ENCODE measurements at regions not wholly inside any gene's neighbourhood (a gene's known extent, or its start where the extent isn't known, plus 50 kb on each side); places are given as distances from the start of the nearest gene placed in this dataset.

- Mint-ChIP-seq H3K9me3 (peaks cover 15% of the 10 kb centered on the region), H3K27ac (no peak overlapping the region), H3K4me3 (ENCODE audit: low read depth) (no peak overlapping the region), H3K36me3 (ENCODE audit: low read depth) (no peaks in the 10 kb centered on the region), H3K27me3 (ENCODE audit: low read depth) (no peaks in the 10 kb centered on the region), H3K4me1 (ENCODE audit: low read depth) (no peaks in the 10 kb centered on the region)
- no peak for DNase-seq (ENCODE audit: low spot score)
- intact Hi-C loops (cut with micrococcal nuclease), result no loop called here
These were observed 2028.7 kb downstream of the NCAM2 start for GRCh38 chr21:23026878-23027277.

- no peaks in the 10 kb centered on the region for H3K27me3 Mint-ChIP-seq (ENCODE audit: low read depth)
- H3K27ac Mint-ChIP-seq, result no peak overlapping the region
- intact Hi-C loops (cut with micrococcal nuclease), result no loop called here
- no peaks in the 10 kb centered on the region for H3K36me3 Mint-ChIP-seq (ENCODE audit: low read depth)
- H3K4me3 Mint-ChIP-seq (ENCODE audit: low read depth), result no peak overlapping the region
- no peaks in the 10 kb centered on the region for H3K4me1 Mint-ChIP-seq (ENCODE audit: low read depth)
- no peaks in the 10 kb centered on the region for H3K9me3 Mint-ChIP-seq
- DNase-seq (ENCODE audit: low spot score), result no peak
These were observed 2041.6 kb downstream of the NCAM2 start for GRCh38 chr21:23039846-23040245.

- Mint-ChIP-seq H3K27ac (no peak overlapping the region), H3K36me3 (ENCODE audit: low read depth) (no peaks in the 10 kb centered on the region), H3K27me3 (ENCODE audit: low read depth) (no peaks in the 10 kb centered on the region), H3K4me3 (ENCODE audit: low read depth) (no peak overlapping the region), H3K4me1 (ENCODE audit: low read depth) (no peaks in the 10 kb centered on the region), H3K9me3 (peaks cover 4% of the 10 kb centered on the region)
- DNase-seq (ENCODE audit: low spot score), result no peak
- intact Hi-C loops (cut with micrococcal nuclease), result no loop called here
These were observed 2047.7 kb downstream of the NCAM2 start for GRCh38 chr21:23045955-23046354.

GRCh38 chr21:23067672-23068071 is 2069.5 kb downstream of the NCAM2 start:
- no peak for DNase-seq (ENCODE audit: low spot score)
- no peaks in the 10 kb centered on the region for H3K4me1 Mint-ChIP-seq (ENCODE audit: low read depth)
- no peaks in the 10 kb centered on the region for H3K27me3 Mint-ChIP-seq (ENCODE audit: low read depth)
- no peaks in the 10 kb centered on the region for H3K36me3 Mint-ChIP-seq (ENCODE audit: low read depth)
- no peak overlapping the region for H3K4me3 Mint-ChIP-seq (ENCODE audit: low read depth)
- no peak overlapping the region for H3K27ac Mint-ChIP-seq
- H3K9me3 Mint-ChIP-seq, result peaks cover 4% of the 10 kb centered on the region
- intact Hi-C loops (cut with micrococcal nuclease), result no loop called here

GRCh38 chr21:23083242-23083641 is 2085.0 kb downstream of the NCAM2 start:
- intact Hi-C loops (cut with micrococcal nuclease), result no loop called here
- Mint-ChIP-seq H3K36me3 (ENCODE audit: low read depth) (no peaks in the 10 kb centered on the region), H3K27ac (no peak overlapping the region), H3K9me3 (peaks cover 26% of the 10 kb centered on the region), H3K4me3 (ENCODE audit: low read depth) (no peak overlapping the region), H3K27me3 (ENCODE audit: low read depth) (no peaks in the 10 kb centered on the region), H3K4me1 (ENCODE audit: low read depth) (no peaks in the 10 kb centered on the region)
- DNase-seq (ENCODE audit: low spot score), result no peak

GRCh38 chr21:23093259-23093658 is 2095.1 kb downstream of the NCAM2 start:
- DNase-seq (ENCODE audit: low spot score), result no peak
- no peak overlapping the region for H3K4me3 Mint-ChIP-seq (ENCODE audit: low read depth)
- H3K4me1 Mint-ChIP-seq (ENCODE audit: low read depth), result no peaks in the 10 kb centered on the region
- H3K27ac Mint-ChIP-seq, result no peak overlapping the region
- intact Hi-C loops (cut with micrococcal nuclease), result no loop called here
- peaks cover 21% of the 10 kb centered on the region for H3K9me3 Mint-ChIP-seq
- H3K27me3 Mint-ChIP-seq (ENCODE audit: low read depth), result no peaks in the 10 kb centered on the region
- H3K36me3 Mint-ChIP-seq (ENCODE audit: low read depth), result no peaks in the 10 kb centered on the region

DNA sequence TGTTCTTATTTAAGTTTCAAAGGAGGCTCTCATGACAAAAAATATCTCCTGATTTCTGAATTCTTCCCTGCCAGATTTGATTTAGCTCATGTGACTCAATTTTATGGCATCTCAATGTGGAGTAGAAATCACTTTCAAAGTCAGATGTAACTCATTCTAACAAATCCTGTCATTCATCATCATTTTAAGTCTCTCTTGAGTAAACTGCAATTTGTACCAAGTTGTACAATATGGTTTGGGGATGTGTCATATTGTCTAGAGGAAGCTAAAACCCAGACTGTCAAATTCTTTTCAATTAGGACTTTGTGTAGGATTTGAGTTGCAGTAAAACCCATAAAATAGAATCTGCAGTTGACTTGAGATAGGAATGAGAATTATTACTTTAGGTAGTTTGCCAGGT is 2101.0 kb downstream of the NCAM2 start:
- Mint-ChIP-seq H3K27me3 (ENCODE audit: low read depth) (no peaks in the 10 kb centered on the region), H3K36me3 (ENCODE audit: low read depth) (no peaks in the 10 kb centered on the region), H3K4me3 (ENCODE audit: low read depth) (no peak overlapping the region), H3K27ac (no peak overlapping the region), H3K9me3 (peaks cover 23% of the 10 kb centered on the region), H3K4me1 (ENCODE audit: low read depth) (no peaks in the 10 kb centered on the region)
- DNase-seq (ENCODE audit: low spot score), result no peak
- intact Hi-C loops (cut with micrococcal nuclease), result no loop called here

GRCh38 chr21:23101111-23101510 is 2102.9 kb downstream of the NCAM2 start:
- H3K36me3 Mint-ChIP-seq (ENCODE audit: low read depth), result no peaks in the 10 kb centered on the region
- no peak overlapping the region for H3K27ac Mint-ChIP-seq
- intact Hi-C loops (cut with micrococcal nuclease), result no loop called here
- no peaks in the 10 kb centered on the region for H3K27me3 Mint-ChIP-seq (ENCODE audit: low read depth)
- peaks cover 23% of the 10 kb centered on the region for H3K9me3 Mint-ChIP-seq
- no peak for DNase-seq (ENCODE audit: low spot score)
- no peaks in the 10 kb centered on the region for H3K4me1 Mint-ChIP-seq (ENCODE audit: low read depth)
- H3K4me3 Mint-ChIP-seq (ENCODE audit: low read depth), result no peak overlapping the region

DNA sequence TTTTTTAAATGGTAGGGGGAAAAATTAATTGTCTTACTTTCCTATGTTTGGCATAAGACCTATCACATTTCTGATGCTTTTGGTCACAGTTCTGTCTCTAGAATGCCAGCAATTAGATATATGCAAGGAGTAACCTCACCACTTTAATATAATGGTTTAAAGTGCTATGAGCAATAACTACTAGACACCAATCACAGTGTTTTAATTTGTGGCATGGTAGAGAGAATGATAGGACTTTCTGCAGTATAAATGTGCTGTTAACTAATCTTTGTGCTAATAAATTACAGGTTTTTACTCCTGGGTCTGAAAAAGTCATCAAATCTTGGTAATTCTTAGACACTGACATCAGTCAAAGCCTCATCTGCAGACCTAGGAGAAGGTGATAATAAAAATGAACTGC is 2110.3 kb downstream of the NCAM2 start:
- no peaks in the 10 kb centered on the region for H3K36me3 Mint-ChIP-seq (ENCODE audit: low read depth)
- H3K4me1 Mint-ChIP-seq (ENCODE audit: low read depth), result no peaks in the 10 kb centered on the region
- H3K27me3 Mint-ChIP-seq (ENCODE audit: low read depth), result no peaks in the 10 kb centered on the region
- no peaks in the 10 kb centered on the region for H3K9me3 Mint-ChIP-seq
- DNase-seq (ENCODE audit: low spot score), result no peak
- H3K4me3 Mint-ChIP-seq (ENCODE audit: low read depth), result no peak overlapping the region
- no peak overlapping the region for H3K27ac Mint-ChIP-seq
- intact Hi-C loops (cut with micrococcal nuclease), result no loop called here

DNA sequence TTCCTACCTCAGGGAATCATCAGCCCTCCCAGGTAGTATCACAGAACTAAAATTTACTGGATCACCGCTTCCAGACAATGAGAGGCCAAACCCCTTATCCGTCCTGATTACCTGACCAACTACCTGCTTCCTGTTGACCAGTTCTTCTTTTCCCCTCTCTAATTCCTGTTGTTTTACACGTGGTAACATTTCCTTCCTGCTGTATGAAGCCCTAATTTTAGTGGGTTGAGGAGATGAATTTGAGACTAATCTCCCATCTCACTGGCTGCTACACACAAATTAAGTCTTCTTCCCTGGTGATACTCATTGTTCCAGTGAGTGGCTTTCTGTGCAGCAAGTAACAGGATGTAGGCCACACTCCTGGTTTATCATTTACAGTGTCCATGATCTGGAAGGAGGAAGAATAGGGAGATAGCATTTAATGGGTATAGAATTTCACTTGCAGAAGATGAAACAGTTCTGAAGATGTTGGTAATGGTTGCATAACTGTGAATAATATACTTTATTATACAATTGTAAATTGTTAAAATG is 2112.9 kb downstream of the NCAM2 start:
- Mint-ChIP-seq H3K27ac (no peak overlapping the region), H3K9me3 (peaks cover 6% of the 10 kb centered on the region), H3K27me3 (ENCODE audit: low read depth) (no peaks in the 10 kb centered on the region), H3K4me1 (ENCODE audit: low read depth) (no peaks in the 10 kb centered on the region), H3K36me3 (ENCODE audit: low read depth) (no peaks in the 10 kb centered on the region), H3K4me3 (ENCODE audit: low read depth) (no peak overlapping the region)
- no peak for DNase-seq (ENCODE audit: low spot score)
- intact Hi-C loops (cut with micrococcal nuclease), result no loop called here

DNA sequence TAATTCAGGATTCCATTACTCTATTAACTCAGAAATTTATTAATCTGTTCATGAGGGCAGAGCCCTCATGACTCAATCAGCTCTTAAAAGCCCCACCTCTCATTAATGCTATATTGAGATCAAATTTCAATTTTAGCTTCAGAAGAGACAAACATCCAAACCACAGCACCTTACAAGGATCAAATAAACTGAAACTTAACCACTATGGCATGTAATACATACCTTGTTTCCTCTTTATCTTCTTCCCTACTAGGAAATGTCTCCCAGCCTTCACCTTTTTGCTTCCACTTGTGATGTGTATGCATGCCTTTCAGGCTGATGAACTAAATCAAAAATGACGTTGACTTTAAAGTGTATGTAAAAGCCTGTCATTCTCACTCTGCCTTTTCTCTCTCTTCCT is 2121.3 kb downstream of the NCAM2 start:
- Mint-ChIP-seq H3K9me3 (peaks cover 9% of the 10 kb centered on the region), H3K4me3 (ENCODE audit: low read depth) (no peak overlapping the region), H3K4me1 (ENCODE audit: low read depth) (no peaks in the 10 kb centered on the region), H3K27me3 (ENCODE audit: low read depth) (no peaks in the 10 kb centered on the region), H3K36me3 (ENCODE audit: low read depth) (no peaks in the 10 kb centered on the region), H3K27ac (no peak overlapping the region)
- intact Hi-C loops (cut with micrococcal nuclease), result no loop called here
- no peak for DNase-seq (ENCODE audit: low spot score)

GRCh38 chr21:23127973-23128372 is 2129.8 kb downstream of the NCAM2 start:
- Mint-ChIP-seq H3K36me3 (ENCODE audit: low read depth) (no peaks in the 10 kb centered on the region), H3K27ac (no peak overlapping the region), H3K4me3 (ENCODE audit: low read depth) (no peak overlapping the region), H3K4me1 (ENCODE audit: low read depth) (no peaks in the 10 kb centered on the region), H3K27me3 (ENCODE audit: low read depth) (no peaks in the 10 kb centered on the region), H3K9me3 (peaks cover 6% of the 10 kb centered on the region)
- no peak for DNase-seq (ENCODE audit: low spot score)
- intact Hi-C loops (cut with micrococcal nuclease), result no loop called here

GRCh38 chr21:23130308-23130707 is 2132.1 kb downstream of the NCAM2 start:
- Mint-ChIP-seq H3K9me3 (peaks cover 6% of the 10 kb centered on the region), H3K27ac (no peak overlapping the region), H3K36me3 (ENCODE audit: low read depth) (no peaks in the 10 kb centered on the region), H3K4me3 (ENCODE audit: low read depth) (no peak overlapping the region), H3K27me3 (ENCODE audit: low read depth) (no peaks in the 10 kb centered on the region), H3K4me1 (ENCODE audit: low read depth) (no peaks in the 10 kb centered on the region)
- DNase-seq (ENCODE audit: low spot score), result no peak
- intact Hi-C loops (cut with micrococcal nuclease), result no loop called here

DNA sequence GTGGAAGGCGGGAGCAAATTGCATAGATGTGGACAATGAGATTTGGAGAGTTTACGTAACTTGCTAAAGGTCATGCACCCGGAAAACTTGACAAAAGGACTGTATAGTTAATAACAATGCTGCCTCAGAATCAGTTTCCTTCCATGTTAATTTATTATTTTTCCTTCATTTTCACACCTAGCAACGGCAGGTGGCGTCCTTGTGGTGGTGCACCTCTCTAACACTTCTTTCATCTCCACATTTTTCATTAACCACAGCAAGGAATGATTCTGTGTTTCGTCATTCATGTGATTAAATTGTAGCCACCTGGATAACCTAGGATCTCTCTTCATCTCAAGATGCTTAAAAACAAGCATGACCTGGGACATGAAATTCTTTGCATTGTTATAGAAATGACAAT is 2133.0 kb downstream of the NCAM2 start:
- peaks cover 6% of the 10 kb centered on the region for H3K9me3 Mint-ChIP-seq
- intact Hi-C loops (cut with micrococcal nuclease), result no loop called here
- H3K27me3 Mint-ChIP-seq (ENCODE audit: low read depth), result no peaks in the 10 kb centered on the region
- H3K4me1 Mint-ChIP-seq (ENCODE audit: low read depth), result no peaks in the 10 kb centered on the region
- no peak overlapping the region for H3K4me3 Mint-ChIP-seq (ENCODE audit: low read depth)
- no peaks in the 10 kb centered on the region for H3K36me3 Mint-ChIP-seq (ENCODE audit: low read depth)
- no peak for DNase-seq (ENCODE audit: low spot score)
- no peak overlapping the region for H3K27ac Mint-ChIP-seq
